WTC11 (cell line): ENCODE measurements at regions not wholly inside any gene's neighbourhood (a gene's known extent, or its start where the extent isn't known, plus 50 kb on each side); places are given as distances from the start of the nearest gene placed in this dataset.

Experiments used
- CBFB ChIP-seq: sonication (generic); formaldehyde crosslinking; IDR thresholded peaks from 2 replicates; pipeline ENCODE4 v1.8.1; 2022; ENCODE audit warnings: mild to moderate bottlenecking, low read depth, missing genetic modification reagents
- CREB1 ChIP-seq: sonication (generic); formaldehyde crosslinking; IDR thresholded peaks from 2 replicates; pipeline ENCODE4 v1.8.0; 2023; ENCODE audit warnings: mild to moderate bottlenecking, missing genetic modification reagents
- CTCF ChIP-seq: fragments of 200-600 bp; IDR thresholded peaks from 2 replicates; pipeline ENCODE4 v1.8.0; 2022; ENCODE audit warnings: antibody characterized with exemption
- ETV6 ChIP-seq: sonication (generic); formaldehyde crosslinking; IDR thresholded peaks from 2 replicates; pipeline ENCODE4 v1.8.1; 2022; ENCODE audit warnings: mild to moderate bottlenecking, missing genetic modification reagents
- HMGA2 ChIP-seq: fragments of 250-450 bp; sonication (Bioruptor Pico); IDR thresholded peaks from 2 replicates; pipeline ENCODE4 v1.4.0; 2021; ENCODE audit warnings: mild to moderate bottlenecking, moderate library complexity
- MYBL2 ChIP-seq: sonication (generic); formaldehyde crosslinking; IDR thresholded peaks from 2 replicates; pipeline ENCODE4 v1.8.1; 2023; ENCODE audit warnings: mild to moderate bottlenecking, moderate library complexity, missing genetic modification reagents
- NFYB ChIP-seq: sonication (generic); formaldehyde crosslinking; conservative IDR thresholded peaks from 2 replicates; pipeline ENCODE4 v1.8.0; 2022; ENCODE audit warnings: low read depth, missing genetic modification reagents
- OVOL2 ChIP-seq: fragments of 250-450 bp; sonication (Bioruptor Pico); IDR thresholded peaks from 2 replicates; pipeline ENCODE4 v1.9.0; 2021; ENCODE audit warnings: mild to moderate bottlenecking, borderline replicate concordance
- PREB ChIP-seq: sonication (generic); formaldehyde crosslinking; IDR thresholded peaks from 2 replicates; pipeline ENCODE4 v1.8.1; 2022; ENCODE audit warnings: mild to moderate bottlenecking, missing genetic modification reagents, moderate library complexity, borderline replicate concordance
- RELA ChIP-seq: sonication (generic); formaldehyde crosslinking; IDR thresholded peaks from 2 replicates; pipeline ENCODE4 v1.8.1; 2022; ENCODE audit warnings: missing genetic modification reagents, mild to moderate bottlenecking, borderline replicate concordance
- TEAD4 ChIP-seq: sonication (generic); formaldehyde crosslinking; IDR thresholded peaks from 2 replicates; pipeline ENCODE4 v1.8.0; 2022; ENCODE audit warnings: mild to moderate bottlenecking, missing genetic modification reagents
- ZNF512 ChIP-seq: sonication (generic); formaldehyde crosslinking; IDR thresholded peaks from 2 replicates; pipeline ENCODE4 v1.8.1; 2022; ENCODE audit warnings: missing genetic modification reagents, borderline replicate concordance
- ZNF532 ChIP-seq: fragments of 250-450 bp; sonication (Bioruptor Pico); IDR thresholded peaks from 2 replicates; pipeline ENCODE4 v1.9.0; 2021; ENCODE audit warnings: mild to moderate bottlenecking, borderline replicate concordance

GRCh38 chr3:18648159-18648558 is 223.0 kb upstream of the SATB1 start:
- TF ChIP-seq ETV6 (CRISPR knock-in tag) (no peak), TEAD4 (no peak), CREB1 (CRISPR knock-in tag) (no peak), CTCF (no peak), NFYB (CRISPR knock-in tag) (no peak), OVOL2 (CRISPR knock-in tag) (no peak), MYBL2 (no peak), CBFB (no peak), ZNF512 (CRISPR knock-in tag) (no peak), HMGA2 (CRISPR knock-in tag) (no peak), ZNF532 (no peak), PREB (CRISPR knock-in tag) (no peak), RELA (CRISPR knock-in tag) (no peak)
